Panc1 (cell line): ENCODE measurements at regions not wholly inside any gene's neighbourhood (a gene's known extent, or its start where the extent isn't known, plus 50 kb on each side); places are given as distances from the start of the nearest gene placed in this dataset.

ENCODE experiments used
- CTCF ChIP-seq: fragments of 450-650 bp; IDR thresholded peaks from 2 replicates; pipeline ENCODE4 v1.5.1; 2017; ENCODE audit warnings: mild to moderate bottlenecking
- POLR2AphosphoS5 ChIP-seq: IDR thresholded peaks from 2 replicates; pipeline ENCODE4 v1.6.1; 2012; ENCODE audit warnings: mild to moderate bottlenecking, low read depth, low read length, moderate library complexity
- REST ChIP-seq, 2 experiments: IDR thresholded peaks; 2 replicates each; pipeline ENCODE4 v1.6.1; 2011 to 2012; ENCODE audit warnings: low read depth in 2 of 2, control low read depth in 1 of 2, low read length in 1 of 2, mild to moderate bottlenecking in 1 of 2, moderate library complexity in 1 of 2; ENCODE audit not compliant: insufficient read depth in 1 of 2
- SIN3A ChIP-seq: IDR thresholded peaks from 2 replicates; pipeline ENCODE4 v1.6.1; 2012; ENCODE audit warnings: low read depth, mild to moderate bottlenecking, low read length, moderate library complexity, borderline replicate concordance; ENCODE audit not compliant: insufficient read depth

GRCh38 chr2:88885679-88886416, 194.4 kb downstream of the RPIA start:
- no peak for TF ChIP-seq CTCF
- no peak for TF ChIP-seq POLR2AphosphoS5
- TF ChIP-seq REST (IDR thresholded peaks at IDR 0.05; ENCODE audit: insufficient read depth in 1 of 2, low read depth in 2 of 2, low read length in 1 of 2) = no peak
- no peak for TF ChIP-seq SIN3A
